ENCODE measurements at regions not wholly inside any gene's neighbourhood (a gene's known extent, or its start where the extent isn't known, plus 50 kb on each side); places are given as distances from the start of the nearest gene placed in this dataset.
"Not testable (repeated sequence)": the region's sequence is repeated elsewhere in the genome, so short reads cannot be mapped to it uniquely, and the experiment has no call there.

- in situ Hi-C loops (cut with HindIII; ENCODE audit: low sequenced_read_pairs): no loop called here
Observed at GRCh38 chr14:53380052-53380866, 227.1 kb upstream of the DDHD1 start.

GRCh38 chr14:53378142-53378541, 225.0 kb upstream of the DDHD1 start:
- in situ Hi-C loops (cut with HindIII; ENCODE audit: low sequenced_read_pairs): no loop called here

GRCh38 chr14:53376064-53376463, 222.9 kb upstream of the DDHD1 start:
- in situ Hi-C loops (cut with HindIII; ENCODE audit: low sequenced_read_pairs): no loop called here

GRCh38 chr14:53375599-53375998, 222.5 kb upstream of the DDHD1 start:
- in situ Hi-C loops (cut with HindIII; ENCODE audit: low sequenced_read_pairs): no loop called here

GRCh38 chr14:53368711-53369201, 215.6 kb upstream of the DDHD1 start:
- in situ Hi-C loops (cut with HindIII; ENCODE audit: low sequenced_read_pairs): no loop called here

- in situ Hi-C loops (cut with HindIII; ENCODE audit: low sequenced_read_pairs): no loop called here
Observed at GRCh38 chr14:53368066-53368465, 214.9 kb upstream of the DDHD1 start.

- in situ Hi-C loops (cut with HindIII; ENCODE audit: low sequenced_read_pairs): no loop called here
Observed at GRCh38 chr14:53367644-53368026, 214.5 kb upstream of the DDHD1 start.

- in situ Hi-C loops (cut with HindIII; ENCODE audit: low sequenced_read_pairs): no loop called here
Observed at GRCh38 chr14:53365486-53366130, 212.5 kb upstream of the DDHD1 start.

- in situ Hi-C loops (cut with HindIII; ENCODE audit: low sequenced_read_pairs): not testable (repeated sequence)
Observed at GRCh38 chr14:53362916-53363315, 209.8 kb upstream of the DDHD1 start.

GRCh38 chr14:53360829-53361228, 207.7 kb upstream of the DDHD1 start:
- in situ Hi-C loops (cut with HindIII; ENCODE audit: low sequenced_read_pairs): no loop called here

- in situ Hi-C loops (cut with HindIII; ENCODE audit: low sequenced_read_pairs): no loop called here
Observed at GRCh38 chr14:53358166-53358565, 205.0 kb upstream of the DDHD1 start.

GRCh38 chr14:53356361-53357150, 203.4 kb upstream of the DDHD1 start:
- in situ Hi-C loops (cut with HindIII; ENCODE audit: low sequenced_read_pairs): no loop called here

- in situ Hi-C loops (cut with HindIII; ENCODE audit: low sequenced_read_pairs): no loop called here
Observed at GRCh38 chr14:53355581-53356112, 202.5 kb upstream of the DDHD1 start.

- in situ Hi-C loops (cut with HindIII; ENCODE audit: low sequenced_read_pairs): no loop called here
Observed at GRCh38 chr14:53354336-53354735, 201.2 kb upstream of the DDHD1 start.

GRCh38 chr14:53350866-53351265, 197.7 kb upstream of the DDHD1 start:
- in situ Hi-C loops (cut with HindIII; ENCODE audit: low sequenced_read_pairs): no loop called here

- in situ Hi-C loops (cut with HindIII; ENCODE audit: low sequenced_read_pairs): no loop called here
Observed at GRCh38 chr14:53350429-53350828, 197.3 kb upstream of the DDHD1 start.

GRCh38 chr14:53346988-53347387, 193.9 kb upstream of the DDHD1 start:
- in situ Hi-C loops (cut with HindIII; ENCODE audit: low sequenced_read_pairs): no loop called here

GRCh38 chr14:53341324-53341723, 188.2 kb upstream of the DDHD1 start:
- in situ Hi-C loops (cut with HindIII; ENCODE audit: low sequenced_read_pairs): no loop called here

- in situ Hi-C loops (cut with HindIII; ENCODE audit: low sequenced_read_pairs): loop anchor here (10.0 kb wide), 1 partner anchor 57 kb away; no protein-coding TSS in a partner anchor
Observed at GRCh38 chr14:53338192-53338591, 185.1 kb upstream of the DDHD1 start.

- in situ Hi-C loops (cut with HindIII; ENCODE audit: low sequenced_read_pairs): loop anchor here (10.0 kb wide), 1 partner anchor 58 kb away; no protein-coding TSS in a partner anchor
Observed at GRCh38 chr14:53336729-53337128, 183.6 kb upstream of the DDHD1 start.

- in situ Hi-C loops (cut with HindIII; ENCODE audit: low sequenced_read_pairs): loop anchor here (10.0 kb wide), 1 partner anchor 61 kb away; no protein-coding TSS in a partner anchor
Observed at GRCh38 chr14:53333809-53334208, 180.7 kb upstream of the DDHD1 start.
